ENCODE measurements at regions not wholly inside any gene's neighbourhood (a gene's known extent, or its start where the extent isn't known, plus 50 kb on each side); places are given as distances from the start of the nearest gene placed in this dataset.
A peak's percentile ranks its signal among the peaks of the same experiment; 100 is the strongest.
"Not testable (repeated sequence)": the region's sequence is repeated elsewhere in the genome, so short reads cannot be mapped to it uniquely, and the experiment has no call there.

DNA sequence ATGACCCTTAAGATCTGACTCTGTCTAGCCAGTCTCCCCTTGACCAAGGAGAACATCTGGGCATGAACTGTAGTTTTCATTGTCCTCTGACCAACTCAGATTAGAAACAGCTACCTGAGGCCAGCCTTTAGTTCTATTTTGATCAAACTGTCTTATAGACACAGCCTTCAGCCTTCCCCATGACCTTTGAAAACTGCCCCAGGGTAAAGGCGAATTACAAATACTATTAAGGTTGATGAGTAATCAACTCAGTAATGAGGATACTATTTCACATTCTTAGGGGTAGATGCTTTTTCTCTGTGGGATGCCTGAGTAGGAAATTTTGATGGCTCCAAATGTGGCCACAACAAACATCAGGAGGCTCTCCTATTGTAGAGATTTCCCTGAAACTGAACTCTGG, 125.8 kb upstream of the ERV3-1 start:
- H3K4me1 Mint-ChIP-seq; DNase-seq; ATAC-seq; H3K27me3 Mint-ChIP-seq; H3K36me3 Mint-ChIP-seq (ENCODE audit: low read depth); H3K4me3 Mint-ChIP-seq; H3K9me3 ChIP-seq (ENCODE audit: control insufficient read depth, low read length, poor library complexity, severe bottlenecking); H3K27ac Mint-ChIP-seq: not testable (repeated sequence)

DNA sequence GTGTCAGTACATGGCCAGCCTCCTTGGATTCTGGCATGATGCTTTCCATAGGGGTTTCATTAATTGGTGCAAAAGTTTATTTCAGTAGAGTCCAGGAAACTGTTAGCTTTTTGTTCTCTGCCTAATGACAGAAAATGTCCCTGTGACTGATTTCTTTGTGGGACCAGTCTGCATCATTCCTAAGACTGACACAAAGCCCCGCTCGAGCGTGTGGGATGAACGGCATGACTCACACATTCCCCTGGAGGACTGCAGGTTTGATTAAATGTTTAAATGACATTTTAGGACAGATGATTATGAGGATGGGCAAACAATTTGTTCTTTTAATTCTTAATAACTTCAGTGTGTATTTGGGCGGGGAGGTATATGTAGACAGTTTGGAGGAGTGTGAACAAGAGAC, 120.9 kb upstream of the ERV3-1 start:
- not testable (repeated sequence) for H3K27me3 Mint-ChIP-seq; H3K4me3 Mint-ChIP-seq; H3K36me3 Mint-ChIP-seq (ENCODE audit: low read depth); ATAC-seq; DNase-seq; H3K27ac Mint-ChIP-seq; H3K4me1 Mint-ChIP-seq; H3K9me3 ChIP-seq (ENCODE audit: control insufficient read depth, low read length, poor library complexity, severe bottlenecking)

DNA sequence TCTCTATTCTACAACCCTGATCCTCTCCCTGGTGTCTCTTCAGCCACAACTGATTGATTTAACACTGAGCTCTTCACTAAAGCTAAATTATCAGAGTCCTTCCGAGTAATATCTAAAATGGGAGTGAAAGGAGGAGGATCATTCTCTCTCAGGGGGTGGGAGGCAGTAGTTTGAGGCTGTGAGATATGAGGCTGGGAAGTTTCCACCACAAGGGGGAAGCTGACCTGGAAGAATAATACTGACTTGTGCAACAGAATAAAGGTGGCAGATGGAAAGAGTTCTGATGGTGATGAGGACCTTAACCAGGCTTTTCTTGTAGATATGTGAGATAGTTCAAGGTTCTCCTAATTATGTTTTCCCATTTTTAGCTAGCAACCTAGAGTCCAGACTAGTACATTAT, 118.1 kb upstream of the ERV3-1 start:
- not testable (repeated sequence) for H3K36me3 Mint-ChIP-seq (ENCODE audit: low read depth); ATAC-seq; H3K9me3 ChIP-seq (ENCODE audit: control insufficient read depth, low read length, poor library complexity, severe bottlenecking); H3K4me1 Mint-ChIP-seq; H3K27ac Mint-ChIP-seq; H3K4me3 Mint-ChIP-seq; H3K27me3 Mint-ChIP-seq; DNase-seq

DNA sequence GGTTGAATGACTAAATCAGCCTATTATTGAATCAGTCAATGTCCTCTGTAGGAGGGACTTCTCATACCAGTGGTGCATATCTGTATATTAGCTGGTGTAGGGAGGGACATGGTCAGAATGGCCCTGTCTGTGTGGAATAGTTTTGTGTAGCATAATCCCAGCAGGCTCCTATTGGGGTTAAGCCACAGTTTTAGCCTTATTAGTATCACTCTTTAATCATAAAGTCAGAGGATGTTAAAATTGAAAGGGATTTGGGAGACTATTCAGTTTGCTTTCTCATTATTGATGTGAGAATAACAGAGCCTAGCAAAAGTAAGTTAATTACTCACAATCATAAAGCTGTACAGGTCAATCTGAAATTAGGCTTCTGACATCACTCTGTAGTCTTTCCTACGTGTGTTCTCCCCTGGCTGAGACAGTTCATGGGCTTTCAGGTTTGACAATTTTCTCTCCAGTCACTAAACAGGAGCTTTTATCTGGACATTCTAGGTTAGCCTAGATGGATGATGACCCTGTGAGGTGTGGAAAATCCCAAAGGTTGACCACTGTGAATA, 99.2 kb upstream of the ERV3-1 start:
- not testable (repeated sequence) for H3K36me3 Mint-ChIP-seq (ENCODE audit: low read depth); DNase-seq; H3K4me3 Mint-ChIP-seq; ATAC-seq; H3K27me3 Mint-ChIP-seq; H3K27ac Mint-ChIP-seq; H3K4me1 Mint-ChIP-seq; H3K9me3 ChIP-seq (ENCODE audit: control insufficient read depth, low read length, poor library complexity, severe bottlenecking)

DNA sequence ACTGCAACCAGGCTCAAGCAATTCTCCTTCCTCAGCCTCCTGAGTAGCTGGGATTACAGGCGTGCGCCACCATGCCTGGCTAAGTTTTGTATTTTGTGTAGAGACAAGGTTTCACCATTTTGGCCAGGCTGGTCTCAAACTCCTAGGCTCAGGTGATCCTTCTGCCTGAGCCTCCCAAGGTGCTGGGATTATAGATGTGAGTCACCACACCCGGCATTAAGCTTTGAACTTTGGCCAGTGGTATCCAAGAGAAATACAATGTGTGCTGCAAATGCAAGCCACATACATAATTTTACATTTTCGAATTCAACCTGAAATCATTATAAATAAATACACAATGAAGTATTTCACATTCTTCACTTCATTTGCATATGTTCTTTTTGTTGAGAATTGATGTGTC, 94.0 kb upstream of the ERV3-1 start:
- H3K27me3 Mint-ChIP-seq; H3K9me3 ChIP-seq (ENCODE audit: control insufficient read depth, low read length, poor library complexity, severe bottlenecking); H3K4me3 Mint-ChIP-seq; H3K36me3 Mint-ChIP-seq (ENCODE audit: low read depth); DNase-seq; H3K27ac Mint-ChIP-seq; H3K4me1 Mint-ChIP-seq; ATAC-seq: not testable (repeated sequence)

DNA sequence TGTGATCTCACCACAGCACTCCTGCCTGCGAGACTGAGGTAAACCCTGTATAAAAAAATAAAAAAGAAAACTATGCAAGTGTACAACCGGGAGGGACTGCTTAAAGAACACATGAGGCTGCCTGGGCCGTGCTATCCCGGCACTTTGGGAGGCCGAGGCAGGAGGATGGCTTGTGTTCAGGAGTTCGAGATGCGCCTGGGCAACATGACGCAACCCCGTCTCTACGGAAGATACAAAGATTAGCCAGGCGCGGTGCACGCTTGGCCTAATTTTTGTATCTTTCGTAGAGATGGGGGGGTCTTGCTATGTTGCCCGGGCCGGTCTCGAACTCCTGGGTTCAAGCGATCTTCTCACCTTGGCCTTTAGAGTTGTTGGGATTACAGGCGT, 75.2 kb upstream of the ERV3-1 start:
- not testable (repeated sequence) for H3K4me1 Mint-ChIP-seq; H3K9me3 ChIP-seq (ENCODE audit: control insufficient read depth, low read length, poor library complexity, severe bottlenecking); H3K36me3 Mint-ChIP-seq (ENCODE audit: low read depth); ATAC-seq; DNase-seq; H3K27me3 Mint-ChIP-seq
- peak overlapping the region; percentile 90 for H3K4me3 Mint-ChIP-seq
- H3K27ac Mint-ChIP-seq = peak overlapping the region; percentile 91

DNA sequence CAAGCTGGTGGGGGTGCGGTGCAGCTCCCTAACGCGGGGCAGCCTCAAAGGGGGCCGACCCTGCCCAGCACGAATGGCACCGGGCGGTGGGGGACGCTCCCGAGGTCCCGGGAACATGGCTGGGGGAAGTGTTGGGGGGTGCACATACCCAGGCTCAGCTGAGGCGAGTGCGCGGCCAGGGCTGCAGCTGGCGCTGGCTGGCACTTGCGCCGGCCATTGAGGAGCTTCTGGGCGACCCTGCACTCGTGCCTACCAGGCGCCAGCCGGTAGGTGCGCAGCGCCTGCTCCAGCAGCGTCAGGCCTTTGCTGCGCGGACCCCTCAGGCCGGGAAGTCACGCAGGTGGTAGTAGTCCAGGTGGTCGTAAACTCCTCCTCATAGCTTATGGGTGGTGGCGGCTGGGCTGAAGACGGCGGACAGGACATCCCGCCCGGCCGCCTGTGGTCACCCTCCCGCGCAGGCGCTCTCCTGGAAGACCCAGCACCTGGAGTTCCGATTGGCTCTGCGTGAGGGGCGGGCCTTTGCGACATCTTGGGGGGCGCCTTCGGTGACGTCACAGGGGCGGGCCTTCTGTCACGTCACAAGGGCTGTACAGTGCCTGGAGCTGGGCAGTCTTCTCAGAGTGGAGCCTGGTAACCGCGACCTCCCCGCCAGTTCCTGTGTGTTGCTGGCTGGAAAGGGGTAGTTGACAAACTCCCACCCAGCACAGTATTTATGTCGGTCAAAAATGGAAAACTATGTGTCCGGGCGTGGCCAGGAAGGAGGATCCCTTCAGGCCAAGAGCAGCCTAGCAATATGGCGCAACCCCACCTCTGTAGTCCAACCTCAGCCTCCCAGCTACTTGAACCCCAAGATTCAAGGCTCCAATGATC, 74.5 kb upstream of the ERV3-1 start:
- Mint-ChIP-seq H3K4me3 (peak overlapping the region; percentile 90), H3K27ac (peak overlapping the region; percentile 91)
- not testable (repeated sequence) for H3K27me3 Mint-ChIP-seq; H3K4me1 Mint-ChIP-seq; H3K9me3 ChIP-seq (ENCODE audit: control insufficient read depth, low read length, poor library complexity, severe bottlenecking); H3K36me3 Mint-ChIP-seq (ENCODE audit: low read depth)
- ATAC-seq (peak; percentile 97), DNase-seq (peak; percentile 76 to 85 (median 83))

DNA sequence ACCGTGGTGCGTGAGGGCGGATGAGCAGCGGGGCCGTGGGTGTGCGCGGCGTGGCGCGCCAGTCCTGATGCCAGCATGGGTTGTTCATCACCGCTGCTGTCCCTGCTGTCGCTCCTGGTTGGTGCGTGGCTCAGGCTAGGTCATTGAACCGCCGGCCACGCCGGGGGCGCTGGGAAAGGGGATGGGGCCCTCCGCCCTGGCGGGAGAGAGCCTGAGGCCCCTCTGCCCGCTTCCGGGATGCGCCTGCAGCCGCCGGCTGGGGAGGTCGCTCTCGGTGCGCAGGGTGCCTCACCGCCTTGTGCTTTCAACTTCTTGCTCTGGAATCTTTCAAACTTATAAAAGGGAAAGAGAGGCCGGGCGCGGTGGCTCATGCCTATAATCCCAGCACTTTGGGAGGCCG, 68.5 kb upstream of the ERV3-1 start:
- not testable (repeated sequence) for H3K9me3 ChIP-seq (ENCODE audit: control insufficient read depth, low read length, poor library complexity, severe bottlenecking); H3K4me3 Mint-ChIP-seq; DNase-seq; H3K27me3 Mint-ChIP-seq; ATAC-seq; H3K27ac Mint-ChIP-seq; H3K4me1 Mint-ChIP-seq; H3K36me3 Mint-ChIP-seq (ENCODE audit: low read depth)

DNA sequence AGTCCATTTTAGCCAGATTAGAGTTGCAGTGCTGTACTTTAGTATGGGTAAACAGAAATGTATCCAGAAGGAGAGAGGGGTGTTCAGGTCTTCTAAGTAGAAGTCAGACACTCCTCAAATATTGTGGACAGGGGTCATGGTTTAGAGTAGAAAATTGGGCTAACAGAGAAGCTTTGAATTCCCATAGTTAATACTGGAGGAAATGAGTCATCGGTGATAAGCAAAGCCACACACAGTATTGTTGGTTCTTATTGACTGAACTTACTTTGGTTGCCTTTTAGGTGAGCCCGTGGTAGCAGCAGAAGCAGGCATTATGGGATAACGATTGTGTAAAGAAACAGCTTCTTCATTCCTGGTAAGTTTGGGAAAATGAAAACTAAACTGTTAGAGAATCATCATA, 66.7 kb upstream of the ERV3-1 start:
- H3K36me3 Mint-ChIP-seq (ENCODE audit: low read depth); H3K4me1 Mint-ChIP-seq; H3K27ac Mint-ChIP-seq; ATAC-seq; DNase-seq; H3K9me3 ChIP-seq (ENCODE audit: control insufficient read depth, low read length, poor library complexity, severe bottlenecking); H3K4me3 Mint-ChIP-seq; H3K27me3 Mint-ChIP-seq: not testable (repeated sequence)

DNA sequence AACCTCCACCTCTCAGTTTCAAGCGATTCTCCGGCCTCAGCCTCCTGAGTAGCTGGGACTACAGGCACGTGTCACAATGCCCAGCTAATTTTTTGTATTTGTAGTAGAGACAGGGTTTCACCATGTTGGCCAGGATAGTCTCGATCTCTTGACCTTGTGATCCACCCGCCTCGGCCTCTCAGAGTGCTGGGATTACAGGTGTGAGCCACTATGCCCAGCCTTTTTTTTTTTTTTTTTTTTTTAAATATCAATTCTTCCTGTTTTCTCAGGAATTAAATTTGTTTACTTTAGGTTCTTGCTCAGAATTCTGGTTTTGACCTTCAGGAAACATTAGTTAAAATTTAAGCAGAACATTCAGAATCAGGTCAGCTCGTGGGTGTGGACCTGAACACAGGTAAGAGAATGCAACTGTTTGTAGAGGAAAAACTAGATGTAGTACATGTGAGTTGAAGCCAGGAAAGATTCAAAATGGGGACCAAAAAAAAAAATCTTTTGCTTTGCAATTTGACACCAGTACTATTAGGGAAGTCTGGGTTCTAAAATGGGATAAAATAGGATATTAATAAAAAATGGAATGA, 65.5 kb upstream of the ERV3-1 start:
- H3K27me3 Mint-ChIP-seq; H3K4me3 Mint-ChIP-seq; ATAC-seq; H3K4me1 Mint-ChIP-seq; H3K9me3 ChIP-seq (ENCODE audit: control insufficient read depth, low read length, poor library complexity, severe bottlenecking); H3K27ac Mint-ChIP-seq; H3K36me3 Mint-ChIP-seq (ENCODE audit: low read depth); DNase-seq: not testable (repeated sequence)

DNA sequence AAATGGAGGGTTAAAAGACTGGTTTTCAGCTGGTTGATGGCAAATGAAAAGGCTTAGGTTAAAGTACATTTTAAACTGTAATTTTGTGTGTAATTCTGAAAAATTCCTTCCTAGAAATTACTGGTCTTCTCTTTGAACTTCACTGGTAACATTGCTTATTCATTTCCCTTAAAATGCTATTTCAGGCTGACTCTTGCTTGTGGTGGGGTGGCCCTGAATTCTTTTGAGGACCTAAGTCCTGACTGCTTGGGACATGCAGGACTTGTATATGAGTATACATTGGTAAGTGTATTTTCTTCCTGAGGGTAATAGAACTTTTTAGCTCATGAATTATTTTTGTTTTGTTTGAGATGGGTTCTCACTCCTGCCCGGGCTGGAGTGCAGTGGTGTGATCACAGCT, 63.0 kb upstream of the ERV3-1 start:
- not testable (repeated sequence) for H3K4me3 Mint-ChIP-seq; H3K27ac Mint-ChIP-seq; ATAC-seq; H3K9me3 ChIP-seq (ENCODE audit: control insufficient read depth, low read length, poor library complexity, severe bottlenecking); H3K4me1 Mint-ChIP-seq; H3K27me3 Mint-ChIP-seq; H3K36me3 Mint-ChIP-seq (ENCODE audit: low read depth); DNase-seq

DNA sequence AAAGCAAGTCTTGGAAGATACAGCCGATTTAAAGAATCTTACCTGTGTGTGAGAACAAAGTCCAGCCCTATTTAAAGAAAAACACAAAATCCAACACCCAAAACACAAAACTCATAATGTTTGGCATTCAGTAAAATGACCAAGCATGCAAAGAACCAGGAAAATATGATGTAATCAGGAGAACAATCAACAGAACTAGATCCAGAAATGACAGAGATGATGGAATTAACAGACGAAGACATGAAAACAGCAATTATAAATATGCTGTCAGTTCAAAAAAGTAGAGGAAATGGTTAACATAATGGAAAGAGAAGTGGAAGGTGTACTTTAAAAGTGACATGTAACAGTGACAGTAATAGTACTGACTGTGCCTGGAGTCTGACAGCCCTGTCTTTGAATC, 56.1 kb upstream of the ERV3-1 start:
- not testable (repeated sequence) for H3K9me3 ChIP-seq (ENCODE audit: control insufficient read depth, low read length, poor library complexity, severe bottlenecking); DNase-seq; H3K36me3 Mint-ChIP-seq (ENCODE audit: low read depth); ATAC-seq; H3K27me3 Mint-ChIP-seq; H3K4me3 Mint-ChIP-seq
- peaks cover 14% of the 10 kb centered on the region for H3K4me1 Mint-ChIP-seq
- peak overlapping the region; percentile 67 for H3K27ac Mint-ChIP-seq

DNA sequence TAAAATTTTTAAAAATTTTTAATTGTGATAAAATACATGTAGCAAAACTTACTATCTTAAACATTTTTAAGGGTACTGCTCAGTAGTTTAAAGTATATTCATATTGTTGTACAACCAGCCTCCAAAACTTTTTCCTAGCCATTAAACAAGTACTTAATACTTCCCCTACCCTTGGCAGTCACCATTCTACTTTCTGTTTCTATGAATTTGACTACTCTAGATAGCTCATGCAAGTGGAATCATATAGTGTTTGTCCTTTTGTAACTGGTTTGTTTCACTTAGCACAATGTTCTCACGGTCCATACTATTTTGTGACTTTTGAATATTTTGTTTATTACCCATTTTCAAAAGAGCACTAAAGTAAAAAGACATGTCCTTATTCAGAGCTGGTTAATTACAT, 52.8 kb upstream of the ERV3-1 start:
- not testable (repeated sequence) for H3K9me3 ChIP-seq (ENCODE audit: control insufficient read depth, low read length, poor library complexity, severe bottlenecking); H3K27me3 Mint-ChIP-seq; DNase-seq; H3K36me3 Mint-ChIP-seq (ENCODE audit: low read depth); ATAC-seq; H3K27ac Mint-ChIP-seq; H3K4me3 Mint-ChIP-seq
- H3K4me1 Mint-ChIP-seq = peaks cover 14% of the 10 kb centered on the region
